Mucosa of descending colon (tissue), 3 donors: ENCODE measurements at regions not wholly inside any gene's neighbourhood (a gene's known extent, or its start where the extent isn't known, plus 50 kb on each side); places are given as distances from the start of the nearest gene placed in this dataset.

Source experiments
- ATAC-seq: fragments of 200-7000 bp; cut with Tn5 transposase; one replicate; pipeline ENCODE4 v1.9.1; 2020; ENCODE audit warnings: mild to moderate bottlenecking, moderate library complexity
- DNase-seq, 3 donors: peaks; one replicate each; pipeline ENCODE4 v3.0.0-alpha.2; 2020
- H3K36me3 ChIP-seq: fragments of 200-600 bp; one replicate; pipeline ENCODE4 v1.8.0; 2021; ENCODE audit warnings: low read depth, mild to moderate bottlenecking
- H3K4me1 ChIP-seq: fragments of 200-600 bp; one replicate; pipeline ENCODE4 v1.8.0; 2021; ENCODE audit warnings: low read depth, mild to moderate bottlenecking
- H3K4me3 ChIP-seq: fragments of 200-600 bp; one replicate; pipeline ENCODE4 v1.8.0; 2021; ENCODE audit warnings: mild to moderate bottlenecking
- H3K9me3 ChIP-seq: fragments of 200-600 bp; one replicate; pipeline ENCODE4 v1.8.0; 2021; ENCODE audit warnings: mild to moderate bottlenecking
- CTCF ChIP-seq: fragments of 200-600 bp; IDR thresholded peaks from one replicate; pipeline ENCODE4 v1.8.0; 2022; ENCODE audit warnings: antibody characterized with exemption, mild to moderate bottlenecking
- intact Hi-C, 2 donors: fragments of 100-400 bp; cut with DNase I in 1 of 2; cut with micrococcal nuclease in 1 of 2; formaldehyde crosslinking; loops; one replicate each; pipeline versions ENCODE4 v1.11.0 to v1.11.1; 2022; cut with DNase I, micrococcal nuclease
- donor health status: DM: no; HTN: no; CAD: no; lungs with moderate emphysema.
- donor health status: DM: no; HTN: no; CAD: no.
- donor health status: DM: no; HTN: yes; CAD: no.

GRCh38 chr17:79415365-79415764 lies 195.5 kb downstream of the RBFOX3 start:
- Histone ChIP-seq H3K4me3 (no peak overlapping the region), H3K4me1 (no peaks in the 10 kb centered on the region), H3K36me3 (no peaks in the 10 kb centered on the region), H3K9me3 (no peaks in the 10 kb centered on the region)
- no peak for ATAC-seq
- intact Hi-C loops = no loop called here
- DNase-seq = no peak
- no peak for TF ChIP-seq CTCF

- intact Hi-C loops = no loop called here
- Histone ChIP-seq H3K36me3 (no peaks in the 10 kb centered on the region), H3K4me1 (no peaks in the 10 kb centered on the region), H3K9me3 (no peaks in the 10 kb centered on the region), H3K4me3 (no peak overlapping the region)
- TF ChIP-seq CTCF = no peak
- DNase-seq (no peak), ATAC-seq (no peak)
Measured at GRCh38 chr17:79414793-79415211, 196.0 kb downstream of the RBFOX3 start.

GRCh38 chr17:79414063-79414792 lies 196.6 kb downstream of the RBFOX3 start:
- no peaks in the 10 kb centered on the region for H3K4me1 ChIP-seq
- DNase-seq (no peak), ATAC-seq (no peak)
- H3K4me3 ChIP-seq = no peak overlapping the region
- intact Hi-C loops = no loop called here
- no peaks in the 10 kb centered on the region for H3K36me3 ChIP-seq
- no peaks in the 10 kb centered on the region for H3K9me3 ChIP-seq
- TF ChIP-seq CTCF = no peak

- no peaks in the 10 kb centered on the region for H3K36me3 ChIP-seq
- ATAC-seq (no peak), DNase-seq (no peak)
- H3K9me3 ChIP-seq = no peaks in the 10 kb centered on the region
- no peak overlapping the region for H3K4me3 ChIP-seq
- intact Hi-C loops = no loop called here
- TF ChIP-seq CTCF = no peak
- H3K4me1 ChIP-seq = no peaks in the 10 kb centered on the region
Measured at GRCh38 chr17:79413611-79414010, 197.2 kb downstream of the RBFOX3 start.

GRCh38 chr17:79412886-79413390 lies 197.9 kb downstream of the RBFOX3 start:
- intact Hi-C loops = no loop called here
- Histone ChIP-seq H3K4me1 (no peaks in the 10 kb centered on the region), H3K4me3 (no peak overlapping the region)

More at GRCh38 chr17:79412886-79413390, 197.9 kb downstream of the RBFOX3 start:
- DNase-seq (no peak), ATAC-seq (no peak)
- no peaks in the 10 kb centered on the region for H3K36me3 ChIP-seq
- no peaks in the 10 kb centered on the region for H3K9me3 ChIP-seq
- no peak for TF ChIP-seq CTCF
